GM21786 (cell line): ENCODE measurements at regions not wholly inside any gene's neighbourhood (a gene's known extent, or its start where the extent isn't known, plus 50 kb on each side); places are given as distances from the start of the nearest gene placed in this dataset.

ENCODE experiments used
- ATAC-seq: cut with Tn5 transposase; IDR thresholded peaks from one replicate; pipeline ENCODE4 v1.9.1; 2021; ENCODE audit not compliant: unreplicated experiment

- no peak for ATAC-seq
Measured at GRCh38 chr5:23012842-23013241, 159.7 kb upstream of the CDH12 start.

DNA sequence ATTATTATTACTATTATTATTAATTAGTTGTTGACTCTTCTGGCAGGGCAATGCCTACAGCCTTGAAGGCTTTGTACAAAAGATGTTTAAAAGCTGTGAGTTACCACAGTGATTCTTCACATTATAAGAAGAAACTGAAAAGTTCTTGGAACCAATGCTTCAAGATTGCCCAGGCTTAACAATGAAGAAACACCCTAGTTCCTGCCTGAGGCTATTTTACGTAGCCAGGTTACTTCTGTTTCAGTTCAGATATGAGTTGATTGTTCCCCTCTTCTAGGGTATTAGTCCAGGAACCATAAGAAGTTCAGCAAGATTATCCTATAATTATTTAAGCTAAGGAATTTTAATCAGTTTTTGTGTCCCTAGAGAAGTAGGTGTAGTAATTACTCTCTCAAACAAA, 154.6 kb upstream of the CDH12 start:
- no peak for ATAC-seq

DNA sequence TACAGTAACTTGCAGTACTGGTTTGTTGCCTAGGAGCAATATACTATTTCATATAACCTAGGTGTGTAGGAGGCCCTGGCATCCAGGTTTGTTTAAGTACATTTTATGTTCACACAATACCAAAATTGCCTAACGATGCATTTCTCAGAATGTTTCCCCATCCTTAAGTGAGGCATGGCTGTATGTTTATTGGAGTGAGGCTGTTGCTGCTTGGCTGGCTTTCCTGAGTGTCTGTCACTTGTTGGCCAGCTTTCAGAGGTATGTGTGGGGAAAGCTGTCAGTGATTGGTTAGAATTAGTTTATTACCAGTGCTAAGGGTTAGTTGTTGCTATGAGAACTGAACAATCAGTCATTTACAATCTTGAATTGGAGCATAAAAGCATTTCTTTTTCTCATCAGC, 154.1 kb upstream of the CDH12 start:
- no peak for ATAC-seq

GRCh38 chr5:23001120-23001519, 148.0 kb upstream of the CDH12 start:
- ATAC-seq = no peak

GRCh38 chr5:22998774-22999173, 145.6 kb upstream of the CDH12 start:
- ATAC-seq = no peak

- ATAC-seq = no peak
Measured at GRCh38 chr5:22998362-22998761, 145.2 kb upstream of the CDH12 start.

DNA sequence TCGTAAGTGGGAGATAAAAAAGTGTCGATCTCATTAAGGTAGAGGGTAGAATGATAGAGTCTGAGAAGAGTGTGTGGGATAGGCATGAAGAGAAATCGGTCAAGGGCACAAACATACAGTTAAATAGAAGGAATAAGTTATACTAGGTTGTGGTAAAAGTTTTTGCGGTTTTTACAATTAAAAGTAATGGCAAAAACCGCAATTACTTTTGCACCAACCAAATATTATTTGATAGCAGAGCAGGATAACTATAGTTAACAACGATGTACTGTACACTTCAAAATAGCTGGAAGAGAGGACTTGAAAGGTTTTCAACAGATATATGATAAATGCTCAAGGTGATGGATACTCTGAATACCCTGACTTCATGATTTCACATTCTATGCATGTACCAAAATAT, 135.8 kb upstream of the CDH12 start:
- ATAC-seq = no peak

DNA sequence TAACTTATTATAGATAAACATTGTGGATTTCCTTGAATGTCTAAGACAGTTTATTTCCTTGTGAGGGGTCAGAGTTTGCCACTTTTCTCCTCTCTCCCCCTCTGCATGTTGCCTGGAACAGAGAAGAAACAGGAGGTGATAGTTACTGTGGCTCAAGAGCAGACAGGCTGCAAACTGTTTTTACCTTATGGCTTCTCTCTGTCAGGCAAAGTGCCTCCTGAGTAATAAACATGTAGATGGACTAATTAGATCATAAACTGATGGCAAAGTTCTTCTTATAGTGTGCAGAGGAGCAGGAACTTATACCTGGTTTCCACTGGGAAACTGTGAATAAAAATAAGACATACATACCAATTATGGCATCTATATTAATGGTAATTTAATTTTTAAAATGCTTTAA, 133.1 kb upstream of the CDH12 start:
- ATAC-seq = no peak

GRCh38 chr5:22985446-22985845, 132.3 kb upstream of the CDH12 start:
- ATAC-seq = no peak

- ATAC-seq = no peak
Measured at GRCh38 chr5:22970956-22971618, 117.9 kb upstream of the CDH12 start.

- ATAC-seq = no peak
Measured at GRCh38 chr5:22970491-22970890, 117.3 kb upstream of the CDH12 start.

- ATAC-seq = no peak
Measured at GRCh38 chr5:22968386-22968785, 115.2 kb upstream of the CDH12 start.

- peak; percentile 63 for ATAC-seq
Measured at GRCh38 chr5:22965960-22966359, 112.8 kb upstream of the CDH12 start.

DNA sequence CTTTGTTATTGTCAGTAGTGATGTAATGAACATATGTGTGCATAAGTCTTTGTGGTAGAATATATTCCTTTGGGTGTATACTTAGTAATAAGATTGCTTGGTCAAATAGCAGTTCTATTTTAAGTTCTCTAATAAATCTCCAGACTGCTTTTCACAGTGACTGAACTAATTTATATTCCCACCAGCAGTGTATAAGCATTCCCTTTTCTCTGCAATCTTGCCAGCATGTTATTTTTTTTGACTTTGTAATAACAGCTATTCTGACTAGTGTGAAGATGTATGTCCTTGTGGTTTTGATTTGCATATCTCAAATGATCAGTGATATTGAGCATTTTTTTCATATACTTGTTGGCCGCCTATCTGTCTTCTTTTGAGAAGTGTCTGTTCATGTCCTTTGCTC, 111.5 kb upstream of the CDH12 start:
- ATAC-seq = no peak

GRCh38 chr5:22958462-22959262, 105.5 kb upstream of the CDH12 start:
- no peak for ATAC-seq

DNA sequence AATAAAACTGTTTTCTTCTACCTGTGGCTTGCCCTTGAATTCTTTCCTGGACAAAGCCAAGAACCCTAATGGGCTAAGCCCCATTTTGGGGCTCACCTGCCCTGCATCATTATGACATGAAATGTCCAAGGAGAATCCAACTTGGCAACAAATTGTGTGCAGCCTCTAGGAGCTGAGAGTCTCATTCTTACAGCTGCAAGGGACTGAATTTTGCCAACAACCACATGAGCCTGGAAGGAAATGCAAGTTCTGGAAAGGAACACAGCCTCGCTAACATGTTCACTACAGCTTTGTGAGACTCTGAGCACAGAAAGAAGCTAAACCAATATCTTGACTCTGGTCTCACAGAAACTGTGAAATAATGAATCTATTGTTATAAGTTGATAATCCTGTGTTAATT, 94.8 kb upstream of the CDH12 start:
- ATAC-seq = no peak

- ATAC-seq = no peak
Measured at GRCh38 chr5:22938362-22938761, 85.2 kb upstream of the CDH12 start.

DNA sequence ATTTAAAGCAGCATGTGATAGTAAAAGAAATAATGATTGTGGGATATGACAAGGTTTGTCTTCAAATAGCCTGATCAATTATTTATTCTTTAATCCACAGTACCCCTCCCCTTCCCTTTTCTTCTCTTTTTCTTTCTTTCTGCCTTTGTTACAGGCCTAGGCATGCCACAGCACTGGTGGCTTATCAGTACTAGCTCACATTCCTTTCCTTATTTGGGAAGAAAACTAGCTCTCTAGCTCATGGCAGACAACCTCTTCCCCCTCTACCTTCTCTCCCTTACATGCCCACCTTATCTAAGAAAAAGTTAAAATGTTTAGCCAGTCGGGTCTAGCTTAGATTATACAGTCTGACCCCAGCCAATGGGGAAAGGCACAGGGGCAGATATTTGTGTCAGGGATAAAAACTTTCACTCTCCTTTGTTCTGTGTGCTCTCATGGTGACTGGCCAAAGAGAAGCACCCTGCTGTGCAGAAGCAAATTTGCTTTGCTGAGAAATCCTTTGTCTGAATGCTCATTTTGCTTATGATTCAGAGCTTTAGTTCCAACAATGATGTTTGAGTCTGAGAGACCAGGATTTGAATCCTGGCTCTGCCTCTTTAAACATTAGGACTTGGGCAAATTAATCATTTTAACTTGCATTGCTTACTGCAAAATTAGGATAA, 75.8 kb upstream of the CDH12 start:
- no peak for ATAC-seq

DNA sequence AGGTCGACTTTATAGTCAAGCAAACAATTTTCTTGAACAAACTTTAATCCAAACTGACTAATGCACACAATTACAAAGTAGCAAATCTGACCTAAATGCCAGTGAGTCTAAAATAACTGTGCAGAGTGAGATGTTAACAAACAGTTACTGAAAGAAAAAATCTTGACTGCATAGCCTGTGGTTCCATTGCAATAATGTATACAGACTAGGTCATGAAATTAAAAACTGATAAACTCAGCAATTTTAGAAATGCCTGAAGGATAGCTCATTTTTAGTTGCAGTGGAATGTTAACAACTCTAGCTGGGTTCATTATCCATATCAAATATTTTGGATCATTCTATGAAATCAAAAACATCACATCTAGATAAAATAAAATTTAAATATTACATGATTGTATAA, 73.4 kb upstream of the CDH12 start:
- no peak for ATAC-seq

- ATAC-seq = no peak
Measured at GRCh38 chr5:22918511-22918910, 65.4 kb upstream of the CDH12 start.

- ATAC-seq = no peak
Measured at GRCh38 chr5:22916393-22916792, 63.2 kb upstream of the CDH12 start.

DNA sequence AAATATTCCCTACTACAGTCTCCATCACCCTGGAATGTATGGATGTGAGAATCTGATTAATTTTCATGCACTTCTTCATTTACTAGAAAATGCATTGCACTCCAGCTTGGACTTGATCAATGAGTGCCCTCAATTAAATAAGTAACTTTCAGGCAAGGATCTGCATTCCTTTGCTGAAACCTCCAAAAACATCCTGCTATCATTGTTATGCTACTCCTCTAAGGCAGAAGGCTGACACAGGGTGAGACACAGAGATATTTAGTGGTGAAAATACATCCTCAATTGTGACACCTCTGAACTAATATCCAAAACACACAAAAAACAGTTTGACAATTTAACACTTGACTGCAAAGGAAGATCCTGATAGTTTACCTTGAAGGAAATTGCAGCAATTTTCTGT, 57.9 kb upstream of the CDH12 start:
- no peak for ATAC-seq
